HG03575 (cell line): ENCODE measurements at regions not wholly inside any gene's neighbourhood (a gene's known extent, or its start where the extent isn't known, plus 50 kb on each side); places are given as distances from the start of the nearest gene placed in this dataset.

Source experiments
- ATAC-seq: cut with Tn5 transposase; IDR thresholded peaks from one replicate; pipeline ENCODE4 v1.9.1; 2021; ENCODE audit not compliant: unreplicated experiment, insufficient number of reproducible peaks, low FRiP score; ENCODE audit errors: extremely low read depth

DNA sequence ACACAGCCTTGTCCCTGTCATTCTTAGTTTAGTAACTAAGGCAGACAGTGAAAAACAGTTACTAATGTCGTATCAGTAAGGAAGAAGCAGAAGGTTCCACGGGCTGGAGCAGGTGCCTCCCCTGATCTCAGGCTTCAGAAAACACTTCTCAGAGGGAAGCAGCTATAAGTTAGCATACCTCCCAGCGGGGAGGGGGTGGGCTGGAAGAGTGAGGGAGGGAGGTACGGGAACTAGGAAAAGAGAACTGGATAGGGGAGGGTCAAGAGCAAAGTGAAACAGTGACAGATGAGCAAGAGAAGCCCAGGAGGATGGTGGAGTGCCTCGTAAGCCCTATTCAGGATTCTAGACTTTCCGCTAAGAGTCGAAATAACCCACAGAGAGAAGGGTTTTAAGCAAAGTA, 186.3 kb upstream of the XYLT1 start:
- ATAC-seq: no peak

DNA sequence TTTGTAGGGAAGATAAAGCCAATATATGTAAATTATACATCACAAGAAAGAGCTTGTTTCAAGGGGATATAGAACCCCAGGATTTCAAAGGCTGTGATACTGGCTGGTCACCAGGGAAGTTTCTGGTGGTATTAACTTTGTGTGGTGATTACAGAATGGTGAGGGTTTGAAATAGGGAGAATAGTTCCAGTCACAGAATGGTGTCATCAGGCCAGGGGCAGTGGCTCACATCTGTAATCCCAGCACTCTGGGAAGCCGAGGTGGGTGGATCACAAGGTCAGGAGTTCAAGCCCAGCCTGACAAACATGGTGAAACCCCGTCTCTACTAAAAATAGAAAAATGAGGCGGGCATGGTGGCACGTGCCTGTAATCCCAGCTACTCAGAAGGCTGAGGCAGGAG, 183.8 kb upstream of the XYLT1 start:
- no peak for ATAC-seq

DNA sequence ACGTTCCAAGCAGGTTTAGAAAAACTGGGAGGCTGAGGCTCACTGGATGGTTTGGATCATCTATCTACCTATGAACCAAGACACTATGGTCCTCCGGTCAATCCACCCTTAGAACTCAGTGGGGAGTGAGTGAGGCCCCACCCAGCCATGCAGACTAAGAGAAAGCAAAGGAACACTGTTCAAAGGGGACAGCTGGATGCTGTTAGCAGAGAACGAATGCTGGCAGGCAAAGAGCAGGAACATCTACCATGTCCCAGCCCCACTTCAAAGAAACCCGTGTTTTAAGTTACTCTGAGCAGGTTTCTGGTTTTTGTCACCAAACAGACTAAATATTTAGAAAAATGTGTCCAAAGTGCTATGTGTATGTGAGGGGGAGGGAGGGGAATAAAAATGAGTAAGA, 183.4 kb upstream of the XYLT1 start:
- ATAC-seq: no peak

DNA sequence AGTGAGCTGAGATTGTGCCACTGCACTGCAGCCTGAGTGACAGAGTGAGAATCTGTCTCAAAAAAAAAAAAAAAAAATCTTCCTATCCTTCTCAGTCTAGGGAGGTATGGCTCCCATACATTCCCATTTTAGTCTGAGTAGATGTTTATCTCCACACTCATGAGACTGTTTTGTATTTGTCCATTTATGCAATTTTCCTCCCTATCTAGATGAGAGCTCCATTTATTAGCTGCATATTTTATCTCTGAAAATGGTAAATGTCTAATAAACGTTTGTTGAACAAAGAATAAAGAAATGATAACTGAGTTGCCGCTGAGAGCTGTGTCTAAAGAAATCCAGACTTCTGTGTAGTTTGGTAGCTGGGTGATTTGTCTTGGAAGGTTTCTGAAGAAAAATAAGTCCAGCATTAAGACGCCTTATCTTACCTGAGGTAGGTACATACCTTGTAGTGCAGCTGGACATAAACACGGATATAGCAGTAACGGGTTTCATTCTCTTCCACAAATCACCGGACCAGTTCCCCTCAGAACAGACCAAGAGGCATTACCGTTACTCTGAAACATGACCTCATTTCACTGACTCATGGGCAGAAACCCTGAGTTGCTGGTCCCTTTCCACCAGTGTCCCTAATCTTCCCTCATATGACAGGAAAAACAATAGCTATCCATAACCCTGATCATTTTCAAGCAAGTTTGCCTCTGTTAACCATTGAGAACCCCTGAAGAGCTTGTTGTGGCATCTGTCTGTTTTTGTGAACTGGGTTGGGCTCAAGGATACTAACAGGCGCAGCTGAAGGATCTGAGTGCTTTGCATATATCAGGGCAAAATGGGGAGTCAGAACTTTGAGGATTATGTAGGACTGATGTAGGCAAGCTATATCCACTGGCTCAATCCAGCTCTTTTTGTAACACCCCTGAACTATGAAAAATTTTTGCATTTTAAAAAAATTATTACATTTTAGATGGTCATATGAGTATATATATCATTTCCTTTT, 177.4 kb upstream of the XYLT1 start:
- ATAC-seq: no peak

DNA sequence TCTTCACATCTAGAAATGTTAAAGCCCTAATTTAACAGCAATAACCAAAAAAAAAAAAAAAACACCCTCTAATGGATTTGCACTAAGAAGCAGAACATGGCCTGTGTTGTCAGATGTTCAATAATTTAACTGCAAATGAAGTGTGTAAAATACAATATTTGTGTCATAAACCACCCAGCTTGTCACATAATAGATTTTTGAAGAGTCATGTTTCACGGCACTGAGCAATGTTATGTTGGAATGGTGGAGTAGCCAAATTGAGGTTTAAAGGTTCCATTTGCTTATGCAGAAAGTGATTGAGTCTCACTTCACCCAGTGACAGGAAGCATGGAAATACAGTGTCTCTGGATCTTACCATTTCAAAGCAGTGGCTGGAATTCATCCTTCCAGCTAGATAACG, 173.2 kb upstream of the XYLT1 start:
- ATAC-seq: no peak

DNA sequence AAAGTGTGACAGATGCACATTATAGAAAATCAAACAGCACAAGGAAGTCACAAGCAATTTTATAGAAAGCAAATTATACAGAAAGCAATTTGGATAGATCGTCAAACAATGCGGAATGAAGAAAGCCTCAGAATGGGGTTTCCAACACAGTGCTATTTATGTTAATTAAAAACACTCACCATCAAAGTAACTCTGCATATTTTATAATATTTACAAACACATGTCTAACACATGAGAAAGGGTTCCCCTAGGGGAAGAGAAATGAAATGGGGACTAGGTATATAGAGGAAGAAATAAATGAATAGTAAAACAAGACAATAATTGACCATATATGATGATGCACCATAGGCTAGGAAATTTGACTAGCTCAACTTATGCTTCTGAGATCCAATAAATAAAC, 171.2 kb upstream of the XYLT1 start:
- no peak for ATAC-seq

DNA sequence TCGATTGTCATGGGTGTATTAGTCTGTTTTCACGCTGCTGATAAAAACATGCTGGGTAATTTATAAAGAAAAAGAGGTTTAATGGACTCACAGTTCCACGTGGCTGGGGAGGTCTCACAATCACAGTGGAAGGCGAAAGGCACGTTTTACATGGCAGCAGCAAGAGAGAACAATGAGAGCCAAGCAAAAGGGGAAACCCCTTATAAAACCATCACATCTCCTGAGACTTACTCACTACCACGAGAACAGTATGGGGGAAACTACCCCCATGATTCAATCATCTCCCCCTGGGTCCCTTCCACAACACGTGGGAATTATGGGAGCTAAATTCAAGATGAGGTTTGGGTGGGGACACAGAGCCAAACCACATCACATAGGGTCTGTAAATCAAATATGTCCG, 167.4 kb upstream of the XYLT1 start:
- ATAC-seq: no peak

DNA sequence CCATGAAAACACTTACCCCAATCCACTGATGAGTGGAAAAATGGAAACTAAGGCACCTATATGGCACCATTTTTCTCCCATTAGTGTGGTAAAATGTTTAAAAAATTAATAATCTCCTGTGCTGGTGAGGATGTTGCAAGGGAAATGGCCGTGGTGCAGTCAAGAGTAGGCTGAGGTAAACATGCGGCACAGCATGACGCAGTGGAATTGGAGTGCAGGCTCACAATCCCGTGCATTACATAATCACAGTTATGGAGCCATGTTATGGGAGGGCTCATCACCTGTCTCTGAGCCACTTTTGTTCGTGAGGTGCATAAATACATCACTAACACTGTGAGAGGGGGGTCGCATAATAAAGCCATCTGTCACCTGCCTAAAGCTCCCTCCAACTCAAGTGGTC, 164.4 kb upstream of the XYLT1 start:
- ATAC-seq: no peak

DNA sequence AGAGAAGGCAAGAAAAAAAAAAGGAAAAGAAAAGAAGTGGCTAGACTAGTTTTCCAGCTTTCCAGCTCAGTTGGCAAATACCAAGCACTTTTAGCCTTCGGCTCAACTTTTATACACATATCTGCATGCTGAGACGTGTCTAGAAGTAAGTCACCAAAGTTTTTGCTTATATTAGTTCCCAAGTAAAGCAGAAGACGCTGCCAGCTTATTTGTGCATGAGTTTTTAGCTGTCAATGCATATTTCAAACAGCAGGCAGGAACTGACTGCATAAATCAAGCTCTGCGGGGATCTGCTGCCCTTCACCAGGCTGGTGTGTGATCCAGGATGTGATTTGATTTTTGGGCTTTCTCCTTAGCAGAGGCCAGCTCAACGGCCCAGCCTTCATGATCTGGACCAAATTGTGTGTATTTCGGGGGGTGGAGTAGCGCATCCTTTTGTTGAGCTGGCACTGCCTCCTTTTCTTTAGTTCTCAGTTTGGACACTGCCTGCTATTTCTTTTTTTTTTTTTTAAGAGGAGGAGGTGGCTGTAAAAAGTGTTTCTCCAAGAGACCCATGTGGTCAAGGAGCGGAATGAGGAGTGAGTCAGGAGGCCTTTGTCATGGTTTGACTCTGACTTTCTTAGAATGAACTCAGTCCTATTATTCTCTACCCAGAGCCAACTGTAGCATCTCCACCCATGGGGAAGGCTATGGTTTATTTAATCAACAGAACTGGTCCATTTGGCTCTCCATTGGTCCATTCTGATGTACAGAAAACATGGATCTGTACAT, 162.6 kb upstream of the XYLT1 start:
- ATAC-seq: no peak

DNA sequence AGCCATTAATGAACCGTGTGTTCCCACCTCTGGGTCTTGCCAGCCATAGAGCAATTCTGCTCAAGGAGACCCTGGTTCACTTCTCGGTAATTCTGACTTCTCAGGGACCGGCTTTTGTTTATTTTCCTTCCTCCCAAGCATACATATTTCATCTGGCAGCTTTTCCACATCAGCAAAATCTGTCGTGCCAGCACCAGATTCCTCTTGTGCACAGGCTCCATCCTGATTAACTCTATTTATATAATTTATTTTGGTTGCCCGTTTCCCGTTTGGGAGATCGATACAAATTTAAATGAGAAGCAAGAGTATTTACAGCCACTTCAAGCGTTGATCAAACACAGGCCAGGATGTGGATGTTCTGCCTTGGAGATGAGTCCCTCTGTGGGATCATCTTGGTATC, 161.9 kb upstream of the XYLT1 start:
- ATAC-seq: no peak

DNA sequence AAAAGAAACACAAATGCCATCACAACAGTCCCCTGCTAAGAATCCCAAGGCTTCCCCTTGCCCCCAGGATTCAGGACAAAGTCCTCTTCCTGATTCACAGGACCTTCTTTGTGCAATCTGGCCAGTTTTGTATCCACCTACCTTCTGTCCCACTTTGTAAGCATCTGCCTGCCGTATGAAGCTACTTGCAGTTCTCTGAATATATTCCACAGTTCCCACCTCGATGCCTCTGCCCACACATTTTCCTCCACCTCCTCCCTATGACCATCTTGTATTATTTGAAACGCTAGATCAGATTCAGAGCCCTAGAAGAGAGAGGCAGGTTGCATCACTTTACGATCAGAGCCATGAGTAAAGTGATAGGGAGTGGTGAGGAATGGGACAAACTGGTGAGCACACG, 159.2 kb upstream of the XYLT1 start:
- no peak for ATAC-seq

DNA sequence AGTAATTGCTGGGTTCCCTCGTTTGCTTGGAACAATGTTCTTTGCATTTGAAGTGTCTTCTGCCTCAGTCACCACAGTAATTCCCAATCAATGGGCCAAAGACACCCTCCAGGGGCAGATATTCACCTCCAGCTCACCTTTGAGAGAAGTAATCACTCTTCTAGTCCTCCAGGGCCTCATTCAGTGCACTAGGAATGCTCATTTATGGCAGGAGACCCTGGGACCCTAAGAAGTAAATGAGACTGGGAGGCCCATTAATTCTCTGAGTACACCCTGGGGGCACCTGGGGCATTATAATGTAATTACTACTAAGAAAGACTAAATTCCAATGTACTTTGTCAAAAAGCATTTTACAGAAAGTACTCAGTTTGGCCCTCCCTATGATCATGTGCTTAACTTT, 158.2 kb upstream of the XYLT1 start:
- ATAC-seq: no peak

DNA sequence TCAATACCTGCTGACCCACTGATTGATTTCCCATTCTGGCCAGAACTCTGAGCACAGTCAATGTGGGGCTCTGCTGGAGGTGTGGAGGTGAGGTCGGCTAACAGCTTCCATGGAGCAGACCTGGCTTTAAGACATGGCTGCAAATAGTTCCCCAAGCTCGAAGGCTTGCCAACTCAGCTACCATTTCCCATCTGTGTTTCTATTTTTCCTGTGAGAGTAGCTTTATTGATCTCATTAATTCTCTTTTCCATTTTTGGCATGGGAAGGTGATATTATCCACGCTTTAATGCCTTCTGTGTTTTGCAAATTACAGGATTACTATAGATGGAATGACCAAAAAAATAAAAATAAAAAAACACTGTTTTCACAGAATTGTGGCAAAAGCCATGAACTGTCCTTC, 151.6 kb upstream of the XYLT1 start:
- ATAC-seq: no peak

DNA sequence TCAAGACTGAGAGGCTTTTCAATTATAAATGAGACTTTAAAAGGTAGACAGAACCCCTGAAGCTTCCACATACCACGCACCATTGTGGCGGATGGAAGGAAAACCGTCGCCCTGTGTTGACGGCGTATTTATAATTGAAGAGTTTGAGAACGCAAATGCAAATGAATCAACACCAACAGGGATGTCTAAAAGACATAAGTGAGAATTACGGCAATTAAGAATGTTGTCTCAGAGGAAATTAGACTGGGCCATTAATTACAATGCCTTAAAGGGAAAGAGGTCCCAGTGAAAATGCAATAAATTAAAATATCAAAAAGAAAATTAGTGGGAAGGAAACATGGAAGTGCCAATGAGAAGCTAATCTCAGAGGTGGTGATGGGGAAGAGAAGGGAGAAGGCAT, 148.5 kb upstream of the XYLT1 start:
- no peak for ATAC-seq

DNA sequence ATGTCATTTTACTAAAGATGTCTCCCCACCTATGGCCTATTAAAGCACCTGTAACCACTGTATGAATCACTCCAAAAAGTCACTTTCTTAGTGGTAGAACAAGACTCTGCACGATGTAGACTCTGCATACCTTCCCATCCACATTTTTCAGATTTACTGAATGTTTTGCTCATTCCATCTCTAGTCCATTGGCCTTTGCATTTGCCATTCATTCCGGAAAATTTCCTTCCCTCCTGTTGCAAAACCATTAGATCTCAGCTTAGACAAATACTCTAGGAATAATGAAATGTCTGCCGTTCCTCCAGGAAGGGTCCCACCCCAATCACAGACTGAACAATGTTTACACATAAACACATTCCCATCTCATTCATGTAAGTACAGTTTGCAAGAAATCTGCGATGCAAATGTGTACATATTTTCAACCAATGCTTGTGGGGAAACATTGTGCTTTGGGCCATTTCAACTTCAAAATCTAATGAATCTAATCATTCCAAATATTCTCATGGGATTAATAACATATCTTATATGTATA, 146.3 kb upstream of the XYLT1 start:
- no peak for ATAC-seq

DNA sequence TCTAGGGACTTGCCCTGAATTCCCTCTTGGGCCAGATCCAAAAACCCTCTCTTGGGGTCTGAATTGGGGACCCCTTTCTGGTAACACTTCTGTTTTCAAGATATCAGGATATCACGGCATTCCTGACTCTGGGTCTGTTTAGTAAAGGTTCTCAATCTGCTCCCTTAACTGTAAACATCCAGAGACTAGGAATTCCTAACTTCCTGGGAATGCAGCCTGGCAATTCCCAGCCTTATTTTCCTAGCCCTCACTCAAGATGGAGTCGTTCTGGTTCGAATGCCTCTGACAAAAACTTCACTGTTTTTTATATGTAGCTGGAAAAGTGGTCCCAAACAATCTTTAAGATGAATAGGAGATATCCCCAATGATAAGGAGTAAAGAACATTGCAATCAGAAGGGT, 141.6 kb upstream of the XYLT1 start:
- no peak for ATAC-seq

DNA sequence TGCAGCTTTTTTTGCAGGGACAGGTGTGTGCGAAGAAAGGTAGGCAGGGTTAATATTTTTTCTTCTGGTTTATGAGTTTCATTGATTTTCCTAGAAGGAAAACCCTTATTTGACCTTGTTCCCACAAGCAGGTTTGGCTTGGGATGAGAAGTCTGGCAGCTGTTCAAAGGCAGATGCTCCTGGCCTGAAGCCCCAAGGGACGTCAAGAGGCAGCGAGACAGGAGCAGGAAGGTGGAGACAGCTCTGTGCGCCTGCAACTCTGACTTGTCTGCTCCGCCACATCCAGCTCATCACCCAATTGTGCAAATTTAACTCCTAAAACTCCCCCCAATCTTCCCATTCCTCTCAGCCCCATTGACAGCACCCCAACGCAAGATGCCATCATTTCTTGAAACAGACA, 136.8 kb upstream of the XYLT1 start:
- ATAC-seq: no peak

DNA sequence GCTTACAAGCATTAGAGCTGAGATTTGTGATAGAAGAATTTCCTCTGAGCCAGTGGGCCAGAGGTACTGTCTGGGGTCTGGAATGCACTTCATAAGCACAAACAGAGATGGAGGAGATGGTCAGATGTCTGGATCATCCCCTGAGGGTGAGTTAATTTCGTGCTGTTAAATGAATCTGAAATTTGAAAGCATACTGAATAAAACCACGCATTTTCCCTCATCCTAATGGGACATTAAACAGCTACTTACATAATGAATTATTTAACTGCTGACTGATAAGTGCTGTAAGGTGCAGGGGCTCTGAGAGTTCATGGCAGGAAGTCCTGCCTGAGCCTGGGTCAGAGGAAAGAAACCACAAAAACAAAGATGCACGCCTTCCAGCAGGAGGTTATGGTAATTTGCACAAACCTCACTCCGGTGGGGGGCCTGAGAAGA, 136.3 kb upstream of the XYLT1 start:
- ATAC-seq: no peak

DNA sequence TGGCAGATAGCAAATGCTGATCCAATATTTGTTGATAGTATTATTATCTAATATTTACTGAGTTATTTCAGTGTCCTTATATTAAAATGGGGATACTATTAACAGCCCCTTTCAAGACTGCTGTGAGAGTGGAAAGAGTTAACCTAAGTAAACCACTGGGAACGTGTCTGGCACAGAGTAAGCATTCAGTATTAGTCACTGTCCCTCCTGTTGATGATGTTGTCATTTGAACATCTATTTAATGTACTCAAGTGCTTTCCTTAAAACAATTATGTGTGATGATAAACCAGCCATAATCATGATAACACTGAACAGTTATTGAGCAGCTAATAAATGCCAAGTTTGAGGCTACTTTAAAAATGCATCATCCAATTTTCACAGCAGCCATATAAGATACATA, 135.7 kb upstream of the XYLT1 start:
- ATAC-seq: no peak

DNA sequence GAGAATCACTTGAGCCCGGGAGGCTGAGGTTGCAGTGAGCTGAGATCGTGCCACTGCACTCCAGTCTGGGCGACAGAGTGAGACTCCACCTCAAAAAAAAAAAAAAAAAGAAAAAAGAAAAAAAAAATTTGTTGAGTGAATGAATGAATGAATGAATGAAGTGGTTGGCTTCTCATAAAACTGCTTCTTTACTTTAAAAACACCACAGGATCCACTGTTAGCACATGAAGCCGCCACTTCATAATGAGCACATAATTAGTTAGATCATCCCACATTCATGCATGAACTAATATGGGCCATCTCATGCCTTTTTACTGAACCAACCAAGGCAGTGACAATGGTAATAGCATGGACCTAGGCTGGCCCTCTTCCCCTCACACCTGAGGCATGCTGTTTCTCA, 135.0 kb upstream of the XYLT1 start:
- ATAC-seq: no peak
